ENCODE measurements at regions not wholly inside any gene's neighbourhood (a gene's known extent, or its start where the extent isn't known, plus 50 kb on each side); places are given as distances from the start of the nearest gene placed in this dataset.

- no peak overlapping the region for H3K27ac ChIP-seq (replicated peaks)
- no peak overlapping the region for H3K4me3 ChIP-seq (replicated peaks; ENCODE audit: insufficient read depth, low read length)
- DNase-seq (ENCODE audit: low read depth in 1 of 2, low spot score in 1 of 2), result no peak
- no peak for TF ChIP-seq SPI1 (IDR thresholded peaks at IDR 0.05; ENCODE audit: borderline replicate concordance, low read depth)
- no peak for TF ChIP-seq CTCF (IDR thresholded peaks at IDR 0.05; ENCODE audit: insufficient read depth, low read length)
- no peak for TF ChIP-seq GABPA (IDR thresholded peaks at IDR 0.05; ENCODE audit: low read depth)
- no peak for TF ChIP-seq REST (IDR thresholded peaks at IDR 0.05; ENCODE audit: insufficient replicate concordance, low read depth)
- TF ChIP-seq POLR2AphosphoS5 (IDR thresholded peaks at IDR 0.05; ENCODE audit: low read depth), result no peak
- no peaks in the 10 kb centered on the region for H3K27me3 ChIP-seq (ENCODE audit: insufficient read depth, poor library complexity, severe bottlenecking)
Measured at GRCh38 chr6:6376845-6377244, 56.4 kb upstream of the F13A1 start.

- DNase-seq (ENCODE audit: low read depth in 1 of 2, low spot score in 1 of 2), result no peak
Measured at GRCh38 chr6:6377621-6378020, 57.2 kb upstream of the F13A1 start.

GRCh38 chr6:6379573-6379972 is 59.1 kb upstream of the F13A1 start:
- TF ChIP-seq REST (IDR thresholded peaks at IDR 0.05; ENCODE audit: insufficient replicate concordance, low read depth) (no peak), GABPA (IDR thresholded peaks at IDR 0.05; ENCODE audit: low read depth) (no peak), POLR2AphosphoS5 (IDR thresholded peaks at IDR 0.05; ENCODE audit: low read depth) (no peak), CTCF (IDR thresholded peaks at IDR 0.05; ENCODE audit: insufficient read depth, low read length) (no peak), SPI1 (IDR thresholded peaks at IDR 0.05; ENCODE audit: borderline replicate concordance, low read depth) (no peak)
- Histone ChIP-seq H3K4me3 (replicated peaks; ENCODE audit: insufficient read depth, low read length) (no peak overlapping the region), H3K27ac (replicated peaks) (no peak overlapping the region), H3K27me3 (ENCODE audit: insufficient read depth, poor library complexity, severe bottlenecking) (no peaks in the 10 kb centered on the region)
- no peak for DNase-seq (ENCODE audit: low read depth in 1 of 2, low spot score in 1 of 2)

More at GRCh38 chr6:6377621-6378020, 57.2 kb upstream of the F13A1 start:
- TF ChIP-seq GABPA (IDR thresholded peaks at IDR 0.05; ENCODE audit: low read depth) (no peak), SPI1 (IDR thresholded peaks at IDR 0.05; ENCODE audit: borderline replicate concordance, low read depth) (no peak), REST (IDR thresholded peaks at IDR 0.05; ENCODE audit: insufficient replicate concordance, low read depth) (no peak), CTCF (IDR thresholded peaks at IDR 0.05; ENCODE audit: insufficient read depth, low read length) (no peak), POLR2AphosphoS5 (IDR thresholded peaks at IDR 0.05; ENCODE audit: low read depth) (no peak)
- no peaks in the 10 kb centered on the region for H3K27me3 ChIP-seq (ENCODE audit: insufficient read depth, poor library complexity, severe bottlenecking)
- no peak overlapping the region for H3K4me3 ChIP-seq (replicated peaks; ENCODE audit: insufficient read depth, low read length)
- H3K27ac ChIP-seq (replicated peaks), result no peak overlapping the region

Measured in HL-60 (cell line).